HG03457 (cell line): ENCODE measurements at regions not wholly inside any gene's neighbourhood (a gene's known extent, or its start where the extent isn't known, plus 50 kb on each side); places are given as distances from the start of the nearest gene placed in this dataset.

ENCODE experiments used
- ATAC-seq: cut with Tn5 transposase; IDR thresholded peaks from one replicate; pipeline ENCODE4 v1.9.1; 2021; ENCODE audit warnings: moderate number of reproducible peaks; ENCODE audit not compliant: unreplicated experiment

DNA sequence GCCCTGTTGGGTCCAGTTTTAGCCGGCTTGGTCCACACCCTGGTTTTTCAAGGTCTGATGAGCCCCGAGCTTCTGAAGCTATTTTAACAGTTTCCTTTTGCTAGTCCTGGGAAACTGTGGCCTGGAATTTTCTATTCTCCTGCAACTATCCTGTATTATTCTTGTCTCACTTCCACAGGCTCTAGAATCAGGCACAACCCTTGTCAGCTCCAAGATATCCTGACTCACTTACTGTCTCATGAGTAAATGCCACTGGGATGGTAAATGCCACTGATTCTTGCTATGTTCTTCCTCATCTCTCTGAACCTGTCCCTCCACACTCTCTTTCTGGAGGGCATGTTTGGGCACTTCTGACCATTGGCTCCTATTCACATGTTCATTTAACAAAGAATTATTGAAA is 611.5 kb upstream of the IGFBP3 start:
- ATAC-seq: no peak

DNA sequence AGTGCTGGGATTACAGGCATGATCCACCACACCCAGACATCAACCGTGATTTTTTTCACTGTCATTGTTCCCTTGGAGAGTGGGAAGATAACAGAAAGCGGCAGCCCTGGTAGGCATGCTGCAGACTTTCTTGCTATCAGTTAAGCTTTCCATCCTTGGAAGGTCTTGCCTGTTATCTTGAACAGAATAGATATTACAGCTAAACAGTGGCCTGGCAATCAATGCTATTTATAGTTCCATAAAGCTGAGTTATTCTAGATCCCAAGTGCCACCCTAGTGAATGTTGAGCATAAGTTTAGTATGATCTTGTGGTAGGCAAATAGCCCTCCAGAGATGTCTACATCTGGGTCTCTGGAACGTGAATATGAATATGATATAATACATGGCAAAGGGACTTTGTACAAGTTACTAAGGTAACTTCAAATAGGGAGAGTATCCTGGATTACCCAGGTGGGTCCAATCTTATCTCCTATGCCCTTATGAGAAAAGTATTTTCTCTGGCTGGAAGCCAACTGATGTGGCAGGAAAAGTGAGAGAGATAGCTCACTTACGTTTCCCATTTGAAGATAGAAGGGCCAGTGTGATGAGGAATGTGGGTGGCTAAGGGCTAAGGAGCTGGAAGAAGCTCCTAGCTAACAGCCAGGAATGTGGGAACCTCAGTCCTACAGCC is 609.1 kb upstream of the IGFBP3 start:
- ATAC-seq: no peak

DNA sequence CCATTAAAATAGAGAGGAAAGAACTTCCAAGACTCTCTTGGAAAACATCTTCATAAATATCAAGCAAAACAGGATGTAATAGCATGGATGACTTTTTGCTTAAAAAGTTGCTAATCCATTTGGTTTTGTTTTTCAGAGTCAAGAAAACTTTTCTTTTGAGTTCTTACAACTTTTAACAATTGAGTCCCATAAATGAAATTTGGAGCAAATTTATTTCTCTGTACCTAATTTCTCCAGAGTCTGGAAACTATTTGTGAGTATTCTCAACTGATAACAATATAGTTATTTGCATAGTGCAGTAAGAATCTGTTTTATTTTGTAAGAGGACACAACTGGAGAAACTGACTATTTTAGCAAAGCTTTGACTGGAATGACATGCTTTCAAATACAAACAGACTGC is 606.3 kb upstream of the IGFBP3 start:
- ATAC-seq: no peak

DNA sequence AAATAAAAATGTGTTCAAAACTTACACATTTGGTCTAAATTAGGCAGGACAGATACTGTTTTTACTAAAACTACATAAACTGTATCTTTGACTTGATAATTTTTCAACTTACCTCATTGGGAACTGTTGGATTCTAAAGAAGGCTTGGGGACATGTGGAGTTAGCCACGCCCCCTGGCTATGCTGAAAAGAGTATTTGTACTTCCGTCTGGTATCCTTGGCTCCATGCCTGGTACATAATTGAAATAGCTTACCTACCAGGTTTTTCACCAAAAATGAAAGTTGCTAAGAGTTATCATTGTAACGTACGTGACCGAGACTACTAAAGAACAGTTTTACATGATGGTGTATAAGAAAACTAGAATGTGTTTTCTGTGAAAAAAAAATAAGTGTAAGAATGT is 604.8 kb upstream of the IGFBP3 start:
- ATAC-seq: no peak

DNA sequence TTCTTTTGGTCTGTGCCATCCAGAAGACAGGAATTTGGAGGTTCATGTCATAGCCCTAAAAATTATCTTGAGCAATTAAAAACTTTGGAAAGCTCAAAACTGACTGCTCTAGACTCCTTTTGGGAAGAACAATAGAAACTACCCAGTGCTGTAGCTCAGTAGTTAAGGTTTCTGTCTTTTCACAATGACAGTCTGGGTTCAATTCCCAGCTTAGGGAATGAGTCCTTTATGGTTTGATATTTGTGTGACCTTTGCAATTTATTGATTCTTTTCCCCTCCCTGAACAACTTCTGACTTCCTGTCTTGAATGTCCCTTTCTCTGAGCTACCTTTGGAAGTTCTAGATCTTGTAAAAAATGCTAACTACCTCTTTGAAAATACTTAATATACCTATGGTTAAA is 603.3 kb upstream of the IGFBP3 start:
- ATAC-seq: no peak

DNA sequence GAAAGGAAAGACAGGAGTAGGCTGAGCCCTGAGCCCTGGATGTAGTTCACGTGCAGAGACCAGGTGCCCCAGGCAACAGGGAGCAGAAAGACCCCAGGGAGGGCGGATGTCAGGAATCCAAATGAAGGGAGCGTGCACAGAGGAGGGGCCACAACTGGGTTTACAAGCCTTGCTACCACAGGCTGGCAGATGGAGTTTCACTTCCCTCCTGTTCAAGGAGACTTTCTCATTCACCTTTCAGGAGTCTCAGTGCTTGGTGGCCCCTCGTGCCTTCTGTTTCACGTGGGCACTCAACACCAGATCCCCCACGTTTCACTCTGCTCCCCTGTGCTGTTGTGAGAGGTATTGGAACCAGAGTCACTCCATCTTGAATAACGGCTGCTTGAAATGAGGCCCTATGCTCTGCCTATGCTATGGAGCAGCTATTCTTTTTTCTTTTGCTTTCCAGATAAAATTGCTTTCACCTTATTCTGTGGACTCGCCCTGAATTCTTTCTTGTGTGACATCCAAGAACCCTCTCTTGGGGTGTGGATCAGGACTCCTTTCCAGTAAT is 601.4 kb upstream of the IGFBP3 start:
- ATAC-seq: no peak

DNA sequence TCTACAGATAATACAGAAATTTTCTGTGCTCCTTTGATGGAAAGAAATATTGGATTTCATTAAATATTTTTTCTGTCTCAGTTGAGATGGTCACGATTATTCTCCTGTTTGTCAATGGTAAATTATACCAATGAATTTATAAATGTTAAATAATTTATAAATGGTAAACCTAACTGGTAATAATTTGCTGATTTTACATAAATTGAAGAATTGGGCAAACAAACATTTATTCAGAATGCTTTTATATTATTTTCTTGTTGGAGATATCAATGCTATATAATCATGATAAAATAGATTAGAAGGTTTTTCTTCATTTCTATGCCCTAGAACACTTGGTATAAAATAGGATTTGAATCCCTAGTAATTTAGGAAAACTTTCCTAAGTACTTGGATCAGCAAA is 597.6 kb upstream of the IGFBP3 start:
- ATAC-seq: no peak

DNA sequence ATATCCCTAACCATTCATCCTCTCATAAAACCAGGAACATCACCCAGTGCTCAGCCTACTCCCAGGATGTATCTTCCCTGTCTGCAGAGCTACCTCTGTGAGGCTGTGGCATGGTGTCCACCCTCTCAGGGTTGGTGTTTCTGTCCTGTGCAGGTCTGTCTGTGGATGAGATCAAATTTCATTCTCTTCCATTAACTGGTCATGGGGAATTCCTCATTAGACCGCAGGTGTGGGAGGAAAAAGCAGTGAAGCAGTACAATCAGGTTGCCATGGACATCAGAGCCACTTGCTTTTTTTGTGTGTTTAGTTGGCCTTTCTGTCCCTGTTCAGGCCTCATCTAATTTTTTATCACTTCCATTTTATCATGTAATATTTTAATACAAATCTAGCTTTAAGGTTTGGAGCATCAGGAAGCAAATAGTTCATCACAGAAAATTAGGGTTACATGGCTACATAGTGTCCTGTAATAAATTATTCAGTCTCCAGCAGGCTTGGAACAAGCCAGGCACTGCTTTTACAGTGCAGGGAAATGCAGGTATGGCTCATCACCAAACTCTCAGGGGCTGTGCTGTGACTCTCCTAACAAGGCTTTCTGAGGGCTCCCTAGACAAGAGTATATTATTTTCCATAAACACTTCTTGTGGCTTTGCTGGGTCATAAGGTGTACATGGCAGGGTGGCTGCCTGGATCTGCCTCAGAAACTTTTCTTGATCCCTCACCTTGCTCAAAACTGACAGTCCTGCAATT is 594.9 kb upstream of the IGFBP3 start:
- ATAC-seq: no peak

DNA sequence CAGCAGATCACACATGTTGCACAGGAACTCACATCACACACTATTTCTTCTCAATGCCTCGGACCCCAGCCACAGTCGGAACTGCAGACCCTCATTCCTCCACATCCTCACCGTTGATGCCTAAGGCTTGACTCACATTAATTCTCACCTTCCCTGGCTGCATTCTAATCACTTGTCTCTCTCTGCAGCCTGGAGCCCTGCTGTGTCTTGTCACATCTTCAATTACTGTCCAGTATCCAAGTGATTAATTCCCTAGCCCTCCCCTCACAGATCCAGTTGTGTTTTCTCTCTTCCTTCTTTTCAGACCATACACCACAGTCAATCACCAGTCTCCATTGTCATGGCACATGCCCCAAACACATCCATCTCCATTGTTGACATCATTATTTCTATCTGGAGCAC is 592.4 kb upstream of the IGFBP3 start:
- no peak for ATAC-seq

DNA sequence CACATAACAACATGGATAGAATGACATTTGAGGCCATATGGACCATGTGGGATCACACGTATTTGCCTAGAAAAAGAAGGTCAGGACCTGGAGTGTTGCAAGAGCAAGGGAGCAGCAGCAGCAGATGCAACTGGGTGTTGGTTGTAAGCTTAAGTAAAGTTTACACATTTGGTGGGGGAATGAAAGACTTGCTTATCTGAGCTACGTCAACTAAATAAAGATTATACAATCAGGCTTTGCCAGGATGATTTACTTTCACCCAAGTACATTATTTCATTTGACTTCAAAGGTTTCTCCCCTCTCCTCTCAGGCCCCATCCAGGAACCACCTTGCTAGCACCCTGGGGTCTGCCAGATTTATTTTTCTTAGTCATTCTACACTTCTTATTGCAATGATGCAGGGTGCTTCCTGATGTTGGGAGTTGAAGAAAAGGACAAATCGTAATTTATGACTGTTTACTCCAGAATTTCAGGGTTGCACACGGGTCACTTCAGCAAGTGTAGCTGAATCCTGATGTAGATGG is 591.9 kb upstream of the IGFBP3 start:
- no peak for ATAC-seq

DNA sequence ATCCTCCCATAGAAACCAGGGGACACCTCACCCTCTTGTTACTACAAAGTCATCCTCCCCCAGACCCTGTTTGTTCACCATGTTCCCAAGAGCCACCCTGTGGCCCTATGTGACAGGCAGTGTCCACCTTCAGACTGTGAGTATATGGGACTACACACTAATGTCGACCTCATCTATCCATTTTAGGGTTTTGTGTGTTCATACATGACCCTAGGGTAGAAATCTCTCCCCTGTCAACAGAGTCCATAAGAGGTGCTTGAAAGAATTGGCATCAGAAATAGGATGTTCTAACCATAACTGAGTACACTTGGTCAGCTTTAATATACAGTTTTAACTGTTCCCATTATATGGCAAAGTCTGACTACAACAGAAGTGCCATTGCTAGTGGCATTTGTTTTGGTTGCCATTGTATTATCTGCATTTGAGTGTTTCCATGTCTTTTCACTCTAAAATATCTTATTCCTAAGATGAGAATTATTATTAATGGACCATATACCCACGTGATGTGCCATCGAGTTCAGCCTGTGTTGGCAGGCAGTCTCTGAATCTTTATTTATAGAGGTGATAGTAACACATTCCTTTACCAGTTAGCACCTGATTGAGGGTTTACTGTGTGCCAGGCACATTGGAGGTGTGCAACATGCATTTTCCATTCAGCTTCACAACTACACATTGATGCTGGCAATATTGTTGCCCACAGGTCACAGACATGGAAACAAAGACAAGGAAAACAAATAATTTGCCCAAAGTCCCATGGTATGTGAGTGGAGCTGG is 590.6 kb upstream of the IGFBP3 start:
- ATAC-seq: no peak

DNA sequence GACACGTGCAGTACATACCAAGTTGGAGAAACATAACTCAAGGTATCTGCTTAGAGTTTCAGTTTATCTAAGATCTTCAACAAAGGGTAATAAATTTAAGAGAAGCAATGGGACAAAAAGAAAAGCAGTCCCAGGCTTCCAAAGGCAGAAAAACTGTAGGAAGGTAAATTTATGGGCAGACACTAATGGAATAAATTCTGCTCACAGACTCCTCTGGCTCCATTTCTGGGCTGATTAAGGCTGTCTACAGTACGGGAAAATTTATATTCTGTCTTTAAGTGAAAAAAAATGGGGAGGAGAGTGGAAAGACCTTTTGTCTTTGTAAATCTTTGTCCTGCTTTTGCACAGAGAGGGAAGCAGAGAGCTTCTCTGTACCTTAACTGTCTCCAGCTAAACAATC is 587.5 kb upstream of the IGFBP3 start:
- ATAC-seq: no peak

DNA sequence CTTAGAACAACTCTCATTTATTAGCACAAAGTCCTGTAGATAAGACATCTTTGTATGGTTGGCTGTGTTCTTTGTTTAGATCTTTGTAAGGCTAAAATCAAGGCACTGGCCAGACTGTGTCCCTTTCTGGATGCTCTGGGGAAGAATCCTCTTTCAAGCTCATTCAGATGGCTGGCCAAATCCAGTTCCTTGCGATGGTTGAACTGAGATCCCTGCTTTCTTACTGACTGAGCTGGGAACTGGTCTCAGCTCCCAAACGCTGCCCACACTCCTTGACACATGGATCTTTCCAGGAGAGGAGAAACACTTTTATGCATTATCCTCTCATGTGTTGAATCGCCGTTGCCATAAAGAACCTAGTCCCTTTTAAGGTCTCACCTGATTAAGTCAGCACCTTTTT is 586.5 kb upstream of the IGFBP3 start:
- no peak for ATAC-seq

DNA sequence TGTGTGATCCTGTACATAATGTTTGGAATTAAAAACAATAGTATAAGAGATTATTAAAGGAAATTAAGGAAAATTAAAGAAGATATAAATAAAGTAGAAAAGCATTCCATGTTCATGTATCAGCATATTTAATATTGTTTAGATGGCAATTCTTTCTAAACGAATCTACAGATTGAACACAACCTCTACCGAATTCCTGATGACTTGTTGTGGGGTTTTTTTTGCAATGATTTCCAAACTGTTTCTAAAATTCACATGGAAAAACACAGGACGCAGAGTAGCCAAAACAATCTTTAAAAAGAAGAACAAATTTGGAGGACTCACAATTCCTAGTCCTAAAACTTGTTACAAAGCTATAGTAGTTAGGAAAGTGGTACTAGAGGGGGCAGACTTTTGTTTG is 573.4 kb upstream of the IGFBP3 start:
- ATAC-seq: no peak

DNA sequence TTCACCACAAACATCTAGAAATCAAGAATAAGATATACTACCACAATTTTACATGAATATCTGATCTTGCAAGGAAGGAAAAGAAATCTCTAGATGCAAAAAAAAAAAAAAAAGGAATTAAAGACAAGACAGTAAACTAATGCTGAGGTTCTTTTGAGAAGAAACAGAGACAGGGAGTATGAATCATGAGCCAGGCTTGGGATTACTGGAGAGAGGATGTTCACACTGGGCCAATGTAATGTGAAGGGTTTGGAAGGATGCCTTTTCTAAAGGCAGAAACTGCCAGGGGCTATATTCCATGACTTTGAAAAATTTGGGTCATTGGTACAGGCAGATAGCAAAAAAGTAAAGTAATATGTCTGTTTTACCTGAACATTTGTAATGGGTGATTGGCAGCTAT is 573.0 kb upstream of the IGFBP3 start:
- no peak for ATAC-seq

DNA sequence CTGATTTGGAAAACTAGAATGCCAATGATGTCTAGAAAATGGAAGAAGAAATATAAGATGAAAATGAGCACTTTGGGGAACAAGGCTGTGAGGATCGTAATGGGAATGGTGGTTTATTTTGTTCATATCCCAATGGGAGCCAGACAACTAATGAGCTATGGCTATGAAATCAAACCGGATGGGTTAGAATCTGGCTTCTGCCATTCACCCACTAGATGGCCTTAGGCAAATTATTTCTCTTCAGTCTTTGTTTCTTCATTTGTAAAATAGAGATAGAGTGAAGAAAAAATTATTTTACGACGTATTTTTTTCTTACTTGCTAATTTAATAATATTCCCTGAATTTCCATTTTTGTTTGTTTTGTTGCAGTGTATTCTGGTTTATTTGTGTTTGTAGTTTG is 572.1 kb upstream of the IGFBP3 start:
- ATAC-seq: no peak

DNA sequence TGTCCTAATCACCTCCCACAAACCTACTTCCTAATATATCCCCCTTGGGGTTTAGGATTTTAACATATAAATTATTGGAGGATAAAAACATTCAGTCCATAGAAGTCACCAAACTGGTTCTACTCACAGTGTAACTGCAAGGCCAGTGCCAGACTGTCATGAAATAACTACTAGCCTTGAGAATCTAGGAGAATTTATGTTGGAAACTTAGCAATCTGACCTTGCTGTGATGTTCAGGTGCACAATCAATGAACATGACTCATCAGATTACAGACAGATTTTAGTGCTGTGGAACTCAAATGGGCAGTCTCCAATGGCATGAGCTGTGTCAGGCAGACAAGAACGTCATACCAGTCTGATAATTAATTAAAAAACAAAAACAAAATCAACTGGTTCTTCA is 571.4 kb upstream of the IGFBP3 start:
- no peak for ATAC-seq

DNA sequence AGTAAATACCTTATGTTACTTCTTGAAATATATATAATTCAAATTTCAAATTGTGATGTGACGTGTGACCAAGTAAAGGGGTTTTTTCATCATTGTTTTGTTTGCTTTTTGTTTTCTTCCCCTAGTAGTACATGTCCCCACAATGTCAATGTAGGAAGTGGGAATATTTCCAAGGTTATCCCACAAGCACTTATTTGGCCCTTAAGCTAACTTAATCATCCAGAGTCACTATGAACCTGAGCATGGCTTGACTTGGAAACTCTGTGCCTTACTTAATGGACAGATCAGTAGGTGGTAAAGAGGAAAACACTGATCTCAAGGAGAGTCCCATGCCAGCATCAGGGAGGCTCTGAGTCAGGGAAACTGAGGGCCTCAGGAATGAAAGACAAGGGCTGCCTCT is 569.3 kb upstream of the IGFBP3 start:
- no peak for ATAC-seq

DNA sequence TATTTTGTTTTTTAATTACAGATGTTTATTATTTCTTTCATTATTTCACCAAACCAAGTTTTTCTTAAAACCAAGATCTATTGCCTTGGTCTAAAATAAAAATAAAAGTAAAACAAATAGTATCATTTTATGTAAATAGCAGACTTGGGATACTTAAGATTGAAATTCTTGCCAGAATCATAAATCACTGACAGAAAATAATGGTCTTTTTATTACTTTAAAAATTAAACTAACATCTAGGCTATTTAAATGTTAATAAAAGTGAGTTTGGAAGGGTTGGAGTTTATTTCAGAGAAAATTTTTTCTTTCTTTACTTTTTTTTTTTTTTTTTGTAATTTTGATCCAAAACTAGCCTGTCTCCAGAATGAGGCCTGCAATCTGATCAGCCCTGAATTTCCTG is 568.0 kb upstream of the IGFBP3 start:
- no peak for ATAC-seq

DNA sequence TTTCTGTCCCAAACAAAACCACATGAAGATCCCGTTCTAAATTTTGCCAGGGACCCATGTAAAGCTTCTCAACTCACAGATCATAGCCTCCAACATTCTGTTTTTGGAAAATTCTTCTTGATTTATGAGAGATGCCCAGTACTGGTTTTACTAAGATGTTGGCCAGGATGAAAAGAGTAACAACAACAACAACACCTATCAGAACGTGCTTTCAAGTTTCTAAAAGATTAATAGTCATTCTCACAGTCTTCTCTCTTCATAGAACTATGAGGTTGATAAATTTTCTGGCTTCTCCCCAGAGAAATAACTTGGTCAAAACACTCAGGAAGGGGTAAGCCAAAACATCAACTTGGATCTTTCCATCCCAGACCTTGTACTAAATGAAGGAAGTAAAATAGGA is 567.5 kb upstream of the IGFBP3 start:
- no peak for ATAC-seq
